Activated CD4-positive, CD25-positive, alpha-beta regulatory T cell treated with anti-CD3 and anti-CD28 coated beads, Interleukin-2, amount 50 U/mL, for 24 hours (primary cell): ENCODE measurements at regions not wholly inside any gene's neighbourhood (a gene's known extent, or its start where the extent isn't known, plus 50 kb on each side); places are given as distances from the start of the nearest gene placed in this dataset.
"Not testable (repeated sequence)": the region's sequence is repeated elsewhere in the genome, so short reads cannot be mapped to it uniquely, and the experiment has no call there.

ENCODE experiments used
- ATAC-seq, 2 donors: fragments of 150-1000 bp; cut with Tn5 transposase; one replicate each; pipeline ENCODE4 v1.10.0; 2021; ENCODE audit warnings: mild to moderate bottlenecking in 1 of 2, moderate library complexity in 1 of 2

DNA sequence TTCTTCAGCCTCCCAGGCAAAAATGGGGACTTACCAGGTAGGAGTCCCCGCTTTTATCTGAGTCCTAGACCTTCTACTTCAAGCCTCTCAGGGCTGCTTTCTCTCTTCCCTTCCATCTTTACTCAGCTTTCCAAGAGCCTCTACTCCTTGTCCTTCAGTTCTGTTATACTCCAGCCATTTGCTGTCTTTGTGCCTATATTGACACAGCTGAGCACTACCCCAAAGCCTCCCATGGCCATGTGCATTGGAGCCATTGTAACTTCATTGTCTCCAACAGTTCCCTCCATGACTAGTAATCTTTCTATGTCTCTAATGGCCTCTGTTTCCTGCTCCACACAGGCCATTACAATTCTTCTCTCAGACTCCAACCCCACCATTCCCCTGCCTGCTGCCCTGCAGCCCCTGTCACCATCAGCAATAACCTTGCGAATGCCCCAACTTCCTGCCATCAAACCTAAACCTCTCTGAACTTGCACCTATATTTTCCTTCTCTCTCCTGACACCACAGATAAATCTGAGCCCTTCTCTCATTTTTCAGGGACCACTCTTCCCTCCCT, 77.9 kb upstream of the ADPGK start:
- ATAC-seq: no peak

DNA sequence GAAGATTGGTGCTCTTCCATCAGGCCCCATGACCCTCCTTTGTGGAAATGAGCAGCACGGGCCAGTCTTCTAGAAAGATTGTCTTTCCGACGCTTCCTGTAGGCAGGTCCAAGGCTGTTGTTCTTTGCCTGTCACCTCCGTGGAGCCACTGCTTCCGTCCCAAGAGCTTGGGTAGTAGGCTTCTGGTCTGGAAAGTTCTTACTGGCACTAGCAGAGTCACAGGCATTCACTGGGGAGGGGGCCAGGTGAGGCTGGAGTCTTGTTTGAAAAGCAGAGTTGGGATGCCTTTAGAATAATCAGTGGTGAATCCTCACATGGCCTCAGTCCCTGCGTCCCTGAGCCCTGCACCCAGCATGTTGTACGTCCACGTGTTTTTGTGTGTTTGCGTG, 76.2 kb upstream of the ADPGK start:
- no peak for ATAC-seq

- no peak for ATAC-seq
Observed at GRCh38 chr15:72859017-72859756, 75.6 kb upstream of the ADPGK start.

DNA sequence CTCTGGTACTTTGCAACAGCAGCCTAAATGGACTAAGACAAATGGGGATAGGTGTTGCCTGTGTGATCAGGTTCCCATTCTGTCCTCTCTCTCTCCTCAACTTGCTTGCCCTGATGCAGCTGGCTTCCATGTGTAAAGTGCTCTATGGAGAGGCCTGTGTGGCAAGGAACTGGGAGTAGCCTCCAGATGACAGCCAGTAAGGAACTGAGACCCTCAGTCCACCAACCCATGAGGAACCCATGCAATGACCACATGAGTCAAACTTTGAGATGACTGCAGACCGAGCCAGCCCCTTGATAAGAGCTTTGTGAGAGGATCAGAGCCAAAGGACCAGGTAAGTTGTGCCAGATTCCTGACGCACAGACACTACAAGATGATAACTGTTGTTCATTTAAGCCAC, 74.6 kb upstream of the ADPGK start:
- no peak for ATAC-seq

DNA sequence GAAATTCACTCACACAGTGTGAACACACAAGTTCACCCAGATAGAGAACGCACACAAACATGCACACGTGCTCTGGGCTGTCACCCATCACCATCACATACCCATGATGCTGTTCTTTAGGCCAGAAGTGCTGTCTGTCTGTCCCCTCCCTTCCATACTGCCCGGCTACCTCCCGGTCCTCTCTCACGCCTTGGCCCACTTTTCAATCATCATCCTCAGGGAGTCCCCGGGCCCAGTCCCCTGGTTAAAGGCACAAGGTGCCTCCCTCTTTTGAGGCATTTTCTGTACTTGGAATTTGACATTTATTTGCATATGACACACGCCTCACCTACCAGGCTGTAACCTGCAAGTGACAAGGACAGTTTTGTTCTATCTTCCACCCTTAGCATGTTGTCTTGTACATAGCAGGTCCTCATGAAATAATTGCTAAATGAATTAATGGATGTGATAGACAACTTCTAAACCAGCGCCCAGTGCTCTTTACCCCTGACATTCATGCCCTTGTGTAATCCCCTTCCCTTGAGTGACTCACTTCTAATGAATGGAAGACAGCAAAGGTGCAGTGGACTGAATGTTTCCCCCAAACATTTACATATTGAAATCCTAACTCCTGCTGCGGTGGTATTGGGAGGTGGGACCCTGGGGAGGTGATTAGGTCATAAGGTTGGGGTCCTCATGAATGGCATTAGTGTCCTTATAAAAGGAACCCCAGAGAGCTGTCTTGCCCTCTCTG, 73.9 kb upstream of the ADPGK start:
- ATAC-seq: no peak

- no peak for ATAC-seq
Observed at GRCh38 chr15:72856549-72857040, 73.0 kb upstream of the ADPGK start.

DNA sequence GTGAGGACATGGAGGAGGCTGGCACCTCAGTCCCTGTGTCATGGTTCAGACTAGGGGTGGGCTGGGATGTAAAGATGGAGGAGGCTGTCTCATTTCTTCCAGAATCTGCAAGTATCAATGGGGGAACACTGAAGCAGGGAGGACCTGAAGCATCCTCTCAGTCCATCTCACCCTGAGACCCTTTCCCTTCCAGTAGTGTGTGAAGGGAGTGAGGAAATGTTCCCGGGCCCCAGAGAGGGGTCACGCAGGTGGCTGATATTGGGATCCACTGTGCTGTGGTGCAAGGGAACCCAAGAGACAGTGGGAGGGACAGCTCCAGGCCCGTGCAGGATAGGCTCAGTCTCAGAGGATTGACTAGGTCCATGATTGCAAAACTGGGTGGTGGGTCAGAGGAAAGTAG, 72.2 kb upstream of the ADPGK start:
- ATAC-seq: no peak

DNA sequence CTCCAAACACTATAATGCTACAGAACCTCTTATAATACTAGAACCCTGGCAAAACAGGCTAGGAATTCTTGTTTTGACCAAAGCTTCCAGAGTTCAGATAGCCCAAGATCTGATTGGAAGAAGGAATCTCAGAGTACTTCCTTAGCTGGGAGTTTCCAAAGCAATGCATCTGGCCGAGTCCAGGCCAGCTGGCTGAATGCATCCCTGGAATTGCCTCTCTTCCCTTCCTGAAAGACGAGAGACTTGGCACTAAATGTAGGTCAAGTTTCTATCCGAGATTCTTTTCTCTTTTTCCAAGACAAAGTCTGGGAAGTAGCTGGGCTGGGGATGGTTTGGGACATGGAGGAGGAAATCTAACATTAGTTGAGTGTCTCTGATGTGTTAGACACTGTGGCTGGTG, 68.7 kb upstream of the ADPGK start:
- ATAC-seq: no peak

GRCh38 chr15:72851586-72851985, 68.0 kb upstream of the ADPGK start:
- no peak for ATAC-seq

DNA sequence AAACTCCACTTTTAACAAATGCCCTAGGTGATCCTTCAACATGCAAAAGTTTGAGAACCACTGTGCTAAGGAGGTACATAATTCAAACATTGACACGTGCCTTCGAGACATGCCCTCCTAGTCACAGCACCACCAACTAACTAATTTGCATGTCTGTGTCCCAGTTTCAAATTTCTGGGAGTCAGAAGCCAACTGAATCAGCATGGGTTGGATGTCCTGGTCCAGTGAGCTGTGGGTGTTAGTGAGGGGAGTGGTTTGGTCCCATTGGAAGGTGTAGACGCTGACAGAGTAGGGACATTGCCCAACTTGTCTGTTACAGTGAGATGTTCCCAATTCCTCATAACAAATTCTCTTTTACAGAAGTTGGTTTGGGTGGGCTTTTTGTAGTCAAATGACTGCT, 67.3 kb upstream of the ADPGK start:
- ATAC-seq: no peak

GRCh38 chr15:72847806-72848205, 64.2 kb upstream of the ADPGK start:
- ATAC-seq: no peak

DNA sequence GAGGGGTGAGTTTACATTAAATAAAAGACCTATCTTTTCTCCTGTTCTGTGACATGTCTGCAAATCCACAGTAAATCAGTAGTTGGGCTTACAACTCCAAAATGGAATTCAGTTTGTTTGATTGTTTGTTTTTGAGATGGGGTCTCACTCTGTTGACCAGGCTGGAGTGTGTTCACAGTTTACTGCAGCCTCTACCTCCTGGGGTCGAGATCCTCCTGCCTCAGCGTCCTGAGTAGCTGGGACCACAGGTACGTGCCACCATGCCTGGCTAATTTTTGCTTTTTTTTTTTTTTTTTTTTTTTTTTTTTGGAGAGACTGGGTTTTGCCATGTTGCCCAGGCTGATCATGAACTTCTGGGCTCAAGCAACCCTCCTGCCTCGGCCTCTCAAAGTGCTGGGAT, 63.5 kb upstream of the ADPGK start:
- no peak for ATAC-seq

GRCh38 chr15:72845981-72846383, 62.4 kb upstream of the ADPGK start:
- no peak for ATAC-seq

DNA sequence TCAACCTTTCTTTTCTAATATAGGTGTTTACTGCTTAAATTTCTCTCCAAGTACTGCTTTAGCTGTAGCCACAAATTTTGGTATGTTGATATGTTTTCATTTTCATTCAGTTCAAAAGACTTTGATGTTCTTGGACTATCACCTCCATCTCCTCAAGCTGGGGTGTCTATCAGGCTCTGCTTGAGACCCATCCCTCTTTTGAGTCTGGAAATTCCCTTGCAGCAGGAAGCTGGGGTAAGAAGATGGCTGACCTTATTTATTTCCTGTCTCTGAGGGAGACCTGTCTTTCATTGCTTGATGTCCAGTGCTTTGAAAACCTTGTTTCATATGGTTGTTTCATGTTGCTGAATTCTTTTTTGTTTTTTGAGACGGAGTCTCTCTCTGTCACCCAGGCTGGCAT, 60.5 kb upstream of the ADPGK start:
- ATAC-seq: no peak

GRCh38 chr15:72843340-72843739, 59.8 kb upstream of the ADPGK start:
- ATAC-seq: not testable (repeated sequence)

DNA sequence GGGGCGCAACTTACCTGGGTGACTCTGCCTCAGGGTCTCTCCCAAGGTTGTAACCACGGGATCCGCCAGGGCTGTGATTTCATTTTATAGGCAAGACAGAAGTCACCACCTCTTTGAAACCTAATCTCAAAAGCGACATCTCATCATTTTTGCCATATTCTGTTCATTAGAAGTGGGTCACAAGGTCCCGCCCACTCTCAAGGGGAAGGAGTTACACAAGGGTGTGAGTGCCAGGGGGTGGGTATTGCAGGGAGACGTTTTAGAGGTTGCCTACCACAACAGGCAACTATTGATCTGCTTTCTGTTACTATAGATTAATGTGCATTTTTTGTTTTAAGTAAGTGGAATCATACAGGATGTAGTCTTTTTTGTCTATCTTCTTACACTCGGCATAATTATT, 56.6 kb upstream of the ADPGK start:
- ATAC-seq: no peak

DNA sequence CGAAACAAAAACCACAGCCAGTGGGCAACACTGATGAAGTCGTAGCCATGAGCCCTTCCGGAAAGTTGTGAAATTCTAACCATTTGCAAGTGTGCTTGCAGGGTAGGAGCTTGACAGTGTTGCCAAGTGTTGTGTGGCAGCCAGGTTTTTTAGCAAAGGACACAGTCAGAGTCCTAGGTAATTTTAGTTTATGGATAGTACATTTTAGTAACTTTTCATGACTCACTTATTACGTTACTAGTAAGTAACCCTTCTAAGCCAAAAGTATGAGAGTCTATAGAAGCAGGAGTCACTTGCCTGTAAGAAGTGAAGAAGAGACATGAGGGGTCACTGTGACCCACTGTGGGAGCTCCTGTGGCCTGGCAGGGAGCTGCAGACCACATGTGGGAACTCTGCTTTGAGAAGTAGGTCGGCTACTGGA, 54.8 kb upstream of the ADPGK start:
- no peak for ATAC-seq

DNA sequence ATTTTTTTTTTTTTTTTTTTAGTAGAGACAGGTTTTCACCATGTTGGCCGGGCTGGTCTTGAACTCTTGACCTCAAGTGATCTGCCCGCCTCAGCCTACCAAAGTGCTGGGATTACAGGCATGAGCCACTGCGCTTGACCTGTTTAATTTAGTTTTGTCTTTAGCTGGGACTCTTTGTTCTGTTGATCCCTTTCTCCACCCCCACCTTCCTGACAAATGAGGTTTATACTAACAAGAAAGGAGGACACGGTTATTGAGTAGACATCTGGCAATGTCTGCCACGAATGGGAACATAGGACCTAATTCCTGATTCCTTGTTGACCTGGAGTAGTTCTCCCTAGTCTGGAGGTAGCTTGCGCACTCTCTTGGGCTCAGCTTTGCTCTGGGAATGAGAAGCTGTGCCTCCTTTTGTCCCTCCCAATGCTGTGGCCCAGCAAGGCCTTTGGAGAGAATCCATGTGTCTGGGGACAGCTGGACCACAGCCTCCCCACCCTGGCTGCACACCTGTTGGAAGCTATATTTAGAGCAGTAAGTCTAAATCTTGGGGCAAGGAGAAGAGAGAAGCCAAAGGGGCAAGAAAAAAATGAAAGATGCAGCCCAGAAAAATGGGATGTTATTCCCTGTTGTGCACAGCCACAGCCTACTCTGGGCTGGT, 53.2 kb upstream of the ADPGK start:
- no peak for ATAC-seq

GRCh38 chr15:72835294-72835890, 51.8 kb upstream of the ADPGK start:
- ATAC-seq: no peak

DNA sequence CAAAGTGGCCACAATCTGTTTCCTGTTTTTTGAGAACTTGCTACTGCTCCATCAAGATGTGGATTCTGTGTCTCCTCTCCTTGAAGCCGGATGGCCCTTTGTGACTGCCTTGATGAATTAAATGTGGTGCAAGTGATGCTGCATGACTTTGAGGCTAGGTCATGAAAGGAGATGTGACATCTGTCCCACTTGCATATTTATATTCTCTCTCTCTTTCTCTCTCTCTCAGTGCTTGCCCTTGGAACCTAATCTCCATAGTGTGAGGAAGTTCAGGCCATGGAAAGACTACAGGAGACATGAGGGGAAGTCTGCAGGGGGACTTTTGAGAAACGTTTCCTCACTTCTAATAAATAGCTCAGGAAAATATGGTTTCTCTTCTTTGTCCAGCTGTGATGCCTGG, 50.0 kb upstream of the ADPGK start:
- no peak for ATAC-seq
